ENCODE measurements at regions not wholly inside any gene's neighbourhood (a gene's known extent, or its start where the extent isn't known, plus 50 kb on each side); places are given as distances from the start of the nearest gene placed in this dataset.

DNA sequence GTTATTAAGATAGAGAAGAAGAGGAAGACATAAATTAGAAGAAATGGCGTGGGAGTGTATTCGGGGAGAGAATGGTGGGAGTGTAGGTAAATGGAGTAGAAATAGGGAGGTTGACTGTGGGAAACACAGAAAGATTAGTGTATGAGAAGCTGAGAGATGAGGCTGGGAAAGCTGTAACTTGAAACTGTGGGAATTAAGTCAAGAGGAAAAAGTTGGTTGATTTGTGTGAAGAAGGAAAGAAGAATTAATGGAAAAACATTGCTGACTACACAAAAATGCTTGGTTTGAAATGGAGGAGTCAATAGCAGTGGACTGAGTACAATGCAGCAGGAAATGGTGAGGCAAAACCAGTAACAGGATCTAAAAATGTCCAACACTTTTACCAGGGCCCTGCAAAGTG is 448.3 kb downstream of the PTPRC start:
- TF ChIP-seq POLR2AphosphoS5 (IDR thresholded peaks at IDR 0.05; ENCODE audit: low read depth, low read length), result no peak
- TF ChIP-seq POLR2A (IDR thresholded peaks at IDR 0.05; ENCODE audit: low read depth, low read length), result no peak
- no peak for TF ChIP-seq SPI1 (IDR thresholded peaks at IDR 0.05; ENCODE audit: low read depth, low read length)
- no peak for TF ChIP-seq TAF1 (IDR thresholded peaks at IDR 0.05; ENCODE audit: low read depth, low read length)
- no peak for TF ChIP-seq POU2F2 (IDR thresholded peaks at IDR 0.05; ENCODE audit: low read depth, low read length)
- no peak for TF ChIP-seq PAX5 (IDR thresholded peaks at IDR 0.05; ENCODE audit: insufficient read depth, low read length, severe bottlenecking)
